MCF 10A (cell line): ENCODE measurements at regions not wholly inside any gene's neighbourhood (a gene's known extent, or its start where the extent isn't known, plus 50 kb on each side); places are given as distances from the start of the nearest gene placed in this dataset.

Experiments
- BruUV-seq: library from RNA; stranded (reverse); fragments of 400-500 nt; replicated peaks from 2 replicates; lab custom pipeline; 2021; lab: Mats Ljungman, UMichigan
- CTCF ChIA-PET: fragments of 300-600 bp; sonication (Branson Sonifier 250); formaldehyde crosslinking; extraction: SDS; loops from one replicate; lab custom pipeline; 2021; ENCODE audit warnings: antibody characterized with exemption, inconsistent platforms; lab: Yijun Ruan, JAX
- POLR2A ChIA-PET: fragments of 300-600, 350-650 bp; sonication (Branson Sonifier 250); formaldehyde crosslinking; extraction: SDS; loops from one replicate; lab custom pipeline; 2020; ENCODE audit warnings: antibody characterized with exemption, inconsistent platforms; lab: Yijun Ruan, JAX
- DNase-seq: peaks from one replicate; pipeline ENCODE4 v3.0.0-alpha.2; 2018; ENCODE audit not compliant: unreplicated experiment
- H3K27ac Mint-ChIP-seq: one replicate; pipeline ENCODE4 v1.8.0; 2022; ENCODE audit warnings: mild to moderate bottlenecking, low read depth, mixed read lengths; ENCODE audit not compliant: unreplicated experiment
- H3K27me3 Mint-ChIP-seq: one replicate; pipeline ENCODE4 v1.8.0; 2022; ENCODE audit warnings: mixed read lengths; ENCODE audit not compliant: insufficient read depth, unreplicated experiment
- H3K36me3 Mint-ChIP-seq: one replicate; pipeline ENCODE4 v1.8.0; 2022; ENCODE audit warnings: mild to moderate bottlenecking, moderate library complexity, mixed read lengths; ENCODE audit not compliant: insufficient read depth, unreplicated experiment
- H3K4me1 Mint-ChIP-seq: one replicate; pipeline ENCODE4 v1.8.0; 2022; ENCODE audit warnings: mixed read lengths; ENCODE audit not compliant: insufficient read depth, unreplicated experiment
- H3K4me3 Mint-ChIP-seq: one replicate; pipeline ENCODE4 v1.8.0; 2022; ENCODE audit warnings: mild to moderate bottlenecking, moderate library complexity, mixed read lengths; ENCODE audit not compliant: unreplicated experiment
- H3K9me3 Mint-ChIP-seq: one replicate; pipeline ENCODE4 v1.8.0; 2022; ENCODE audit warnings: mixed read lengths; ENCODE audit not compliant: unreplicated experiment
- intact Hi-C: fragments of 100-400 bp; cut with micrococcal nuclease; formaldehyde crosslinking; loops from 2 replicates; pipeline ENCODE4 v1.14.1; 2022
- TF ChIP-seq, protein P1 (sequence below): fragments of 200-600 bp; IDR thresholded peaks from one replicate; pipeline ENCODE4 v1.8.0; 2022; ENCODE audit warnings: antibody characterized with exemption, mild to moderate bottlenecking; ENCODE audit not compliant: unreplicated experiment

GRCh38 chr6:1126036-1126435, 185.9 kb upstream of the FOXQ1 start:
- ChIA-PET POLR2A (interaction anchor here (1.4 kb wide), 1 partner anchor 15 kb away, joined by 4 read pairs; no protein-coding TSS in a partner anchor), CTCF (interaction anchor here (0.6 kb wide), 1 partner anchor 1945 kb away, joined by 3 read pairs; no protein-coding TSS in a partner anchor)
- no peak for DNase-seq
- Mint-ChIP-seq H3K27me3 (no peaks in the 10 kb centered on the region), H3K9me3 (no peaks in the 10 kb centered on the region), H3K27ac (no peak overlapping the region), H3K4me3 (no peak overlapping the region), H3K36me3 (no peaks in the 10 kb centered on the region), H3K4me1 (peaks cover 5% of the 10 kb centered on the region)
- TF ChIP-seq, protein P1, sequence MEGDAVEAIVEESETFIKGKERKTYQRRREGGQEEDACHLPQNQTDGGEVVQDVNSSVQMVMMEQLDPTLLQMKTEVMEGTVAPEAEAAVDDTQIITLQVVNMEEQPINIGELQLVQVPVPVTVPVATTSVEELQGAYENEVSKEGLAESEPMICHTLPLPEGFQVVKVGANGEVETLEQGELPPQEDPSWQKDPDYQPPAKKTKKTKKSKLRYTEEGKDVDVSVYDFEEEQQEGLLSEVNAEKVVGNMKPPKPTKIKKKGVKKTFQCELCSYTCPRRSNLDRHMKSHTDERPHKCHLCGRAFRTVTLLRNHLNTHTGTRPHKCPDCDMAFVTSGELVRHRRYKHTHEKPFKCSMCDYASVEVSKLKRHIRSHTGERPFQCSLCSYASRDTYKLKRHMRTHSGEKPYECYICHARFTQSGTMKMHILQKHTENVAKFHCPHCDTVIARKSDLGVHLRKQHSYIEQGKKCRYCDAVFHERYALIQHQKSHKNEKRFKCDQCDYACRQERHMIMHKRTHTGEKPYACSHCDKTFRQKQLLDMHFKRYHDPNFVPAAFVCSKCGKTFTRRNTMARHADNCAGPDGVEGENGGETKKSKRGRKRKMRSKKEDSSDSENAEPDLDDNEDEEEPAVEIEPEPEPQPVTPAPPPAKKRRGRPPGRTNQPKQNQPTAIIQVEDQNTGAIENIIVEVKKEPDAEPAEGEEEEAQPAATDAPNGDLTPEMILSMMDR: no peak
- BruUV-seq: no TSS peak
- intact Hi-C loops: no loop called here

DNA sequence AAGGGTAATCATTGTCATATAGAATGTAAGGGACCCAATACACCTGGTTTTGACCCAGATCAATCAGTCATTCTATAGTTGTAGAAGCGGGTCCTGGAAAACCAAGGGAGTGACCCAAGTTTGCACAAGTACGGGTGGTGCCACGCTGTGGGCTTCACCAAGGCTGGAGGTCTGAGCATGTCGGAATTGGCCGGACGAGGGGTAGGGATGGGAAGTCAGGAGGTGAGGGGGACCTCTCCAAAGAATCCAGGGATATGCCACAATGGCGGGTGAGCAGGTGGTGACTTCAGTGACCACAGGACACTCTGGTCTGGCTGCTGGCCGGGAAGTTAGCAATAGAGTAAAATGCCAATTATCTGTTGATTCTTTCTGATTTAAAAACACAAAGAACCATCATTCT, 186.6 kb upstream of the FOXQ1 start:
- H3K27ac Mint-ChIP-seq: no peak overlapping the region
- DNase-seq: no peak
- no peaks in the 10 kb centered on the region for H3K9me3 Mint-ChIP-seq
- ChIA-PET POLR2A (no interaction called here), CTCF (no interaction called here)
- TF ChIP-seq, protein P1: no peak
- H3K27me3 Mint-ChIP-seq: no peaks in the 10 kb centered on the region
- BruUV-seq: no TSS peak
- no peaks in the 10 kb centered on the region for H3K36me3 Mint-ChIP-seq
- intact Hi-C loops: no loop called here
- no peak overlapping the region for H3K4me3 Mint-ChIP-seq
- peaks cover 5% of the 10 kb centered on the region for H3K4me1 Mint-ChIP-seq

DNA sequence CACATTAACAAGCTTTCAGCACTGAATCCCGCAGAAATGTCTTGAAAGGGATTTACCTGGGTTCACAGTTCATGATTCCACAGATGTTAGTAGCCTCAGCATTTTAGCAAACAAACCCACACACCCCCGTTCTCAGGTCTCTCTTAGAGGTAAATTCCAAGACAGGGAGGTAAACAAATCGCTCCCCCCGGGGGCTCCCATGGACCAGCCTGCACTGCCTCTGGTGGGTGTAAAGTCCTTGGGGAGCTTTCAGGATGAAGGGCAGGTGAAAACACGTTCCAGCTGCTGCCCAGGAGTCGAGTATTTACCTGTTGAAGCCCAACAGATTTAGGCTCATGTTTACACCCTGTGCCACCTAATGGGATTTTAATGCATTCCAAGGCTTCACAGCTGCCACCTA, 187.0 kb upstream of the FOXQ1 start:
- TF ChIP-seq, protein P1: no peak
- Mint-ChIP-seq H3K27me3 (no peaks in the 10 kb centered on the region), H3K4me1 (peaks cover 5% of the 10 kb centered on the region), H3K36me3 (no peaks in the 10 kb centered on the region), H3K4me3 (no peak overlapping the region), H3K27ac (no peak overlapping the region), H3K9me3 (no peaks in the 10 kb centered on the region)
- intact Hi-C loops: no loop called here
- ChIA-PET CTCF (no interaction called here), POLR2A (interaction anchor here (1.4 kb wide), 1 partner anchor 11 kb away, joined by 3 read pairs; no protein-coding TSS in a partner anchor)
- no TSS peak for BruUV-seq
- DNase-seq: no peak

- Mint-ChIP-seq H3K4me1 (peaks cover 5% of the 10 kb centered on the region), H3K9me3 (no peaks in the 10 kb centered on the region), H3K27me3 (no peaks in the 10 kb centered on the region), H3K27ac (no peak overlapping the region), H3K36me3 (no peaks in the 10 kb centered on the region), H3K4me3 (no peak overlapping the region)
- TF ChIP-seq, protein P1: no peak
- intact Hi-C loops: no loop called here
- no TSS peak for BruUV-seq
- ChIA-PET POLR2A (interaction anchor here (1.4 kb wide), 1 partner anchor 13 kb away, joined by 3 read pairs; no protein-coding TSS in a partner anchor), CTCF (no interaction called here)
- no peak for DNase-seq
These were observed 188.2 kb upstream of the FOXQ1 start for GRCh38 chr6:1123386-1124375.
